Nephron progenitor cell (in vitro differentiated cells): ENCODE measurements at regions not wholly inside any gene's neighbourhood (a gene's known extent, or its start where the extent isn't known, plus 50 kb on each side); places are given as distances from the start of the nearest gene placed in this dataset.

Experiments
- DNase-seq: peaks from one replicate; pipeline ENCODE4 v3.0.0; 2021
- H3K27ac Mint-ChIP-seq: 2 replicates; pipeline ENCODE4 v1.8.0; 2021; ENCODE audit warnings: mild to moderate bottlenecking, moderate library complexity, mixed read lengths
- H3K27me3 Mint-ChIP-seq: 2 replicates; pipeline ENCODE4 v1.8.0; 2021; ENCODE audit warnings: mild to moderate bottlenecking, low read depth, mixed read lengths; ENCODE audit not compliant: poor library complexity
- H3K36me3 Mint-ChIP-seq: 2 replicates; pipeline ENCODE4 v1.8.0; 2021; ENCODE audit warnings: low read depth, mixed read lengths
- H3K4me1 Mint-ChIP-seq: 2 replicates; pipeline ENCODE4 v1.8.0; 2021; ENCODE audit warnings: mixed read lengths
- H3K4me3 Mint-ChIP-seq: 2 replicates; pipeline ENCODE4 v1.8.0; 2021; ENCODE audit warnings: mild to moderate bottlenecking, moderate library complexity, mixed read lengths
- H3K9me3 Mint-ChIP-seq: 2 replicates; pipeline ENCODE4 v1.8.0; 2021; ENCODE audit warnings: mild to moderate bottlenecking, moderate library complexity, mixed read lengths
- CTCF ChIP-seq: fragments of 200-600 bp; sonication (generic); IDR thresholded peaks from 2 replicates; pipeline ENCODE4 v1.5.0; 2021; ENCODE audit warnings: antibody characterized with exemption

GRCh38 chr14:101008196-101008595 is 104.7 kb upstream of the RTL1 start:
- Mint-ChIP-seq H3K4me1 (peaks cover 18% of the 10 kb centered on the region), H3K9me3 (peaks cover 23% of the 10 kb centered on the region), H3K27ac (no peak overlapping the region), H3K36me3 (peaks cover 7% of the 10 kb centered on the region), H3K27me3 (peaks cover 13% of the 10 kb centered on the region), H3K4me3 (no peak overlapping the region)
- no peak for TF ChIP-seq CTCF
- no peak for DNase-seq

GRCh38 chr14:101008631-101009336 is 105.3 kb upstream of the RTL1 start:
- peaks cover 13% of the 10 kb centered on the region for H3K27me3 Mint-ChIP-seq
- DNase-seq: no peak
- TF ChIP-seq CTCF: no peak
- no peak overlapping the region for H3K4me3 Mint-ChIP-seq
- H3K27ac Mint-ChIP-seq: no peak overlapping the region
- peaks cover 7% of the 10 kb centered on the region for H3K36me3 Mint-ChIP-seq
- H3K4me1 Mint-ChIP-seq: peaks cover 18% of the 10 kb centered on the region
- peaks cover 27% of the 10 kb centered on the region for H3K9me3 Mint-ChIP-seq

GRCh38 chr14:101009531-101009930 is 106.0 kb upstream of the RTL1 start:
- H3K4me3 Mint-ChIP-seq: no peak overlapping the region
- H3K36me3 Mint-ChIP-seq: peaks cover 7% of the 10 kb centered on the region
- peaks cover 29% of the 10 kb centered on the region for H3K9me3 Mint-ChIP-seq
- TF ChIP-seq CTCF: no peak
- H3K4me1 Mint-ChIP-seq: peaks cover 14% of the 10 kb centered on the region
- no peak overlapping the region for H3K27ac Mint-ChIP-seq
- peaks cover 10% of the 10 kb centered on the region for H3K27me3 Mint-ChIP-seq
- no peak for DNase-seq

GRCh38 chr14:101010293-101010692 is 106.8 kb upstream of the RTL1 start:
- H3K27me3 Mint-ChIP-seq: peaks cover 6% of the 10 kb centered on the region
- H3K27ac Mint-ChIP-seq: no peak overlapping the region
- TF ChIP-seq CTCF: no peak

GRCh38 chr14:101010835-101011234 is 107.3 kb upstream of the RTL1 start:
- H3K9me3 Mint-ChIP-seq: peaks cover 29% of the 10 kb centered on the region
- H3K36me3 Mint-ChIP-seq: peaks cover 7% of the 10 kb centered on the region
- peaks cover 4% of the 10 kb centered on the region for H3K27me3 Mint-ChIP-seq
- no peak overlapping the region for H3K27ac Mint-ChIP-seq
- no peak for DNase-seq
- no peak for TF ChIP-seq CTCF
- H3K4me3 Mint-ChIP-seq: no peak overlapping the region
- H3K4me1 Mint-ChIP-seq: peaks cover 3% of the 10 kb centered on the region

More at GRCh38 chr14:101010293-101010692, 106.8 kb upstream of the RTL1 start:
- Mint-ChIP-seq H3K4me1 (peaks cover 7% of the 10 kb centered on the region), H3K4me3 (no peak overlapping the region), H3K36me3 (peaks cover 7% of the 10 kb centered on the region), H3K9me3 (peaks cover 29% of the 10 kb centered on the region)
- no peak for DNase-seq

- no peak for DNase-seq
- no peak overlapping the region for H3K27ac Mint-ChIP-seq
- TF ChIP-seq CTCF: no peak
- peaks cover 5% of the 10 kb centered on the region for H3K36me3 Mint-ChIP-seq
- H3K27me3 Mint-ChIP-seq: peaks cover 7% of the 10 kb centered on the region
- peaks cover 30% of the 10 kb centered on the region for H3K9me3 Mint-ChIP-seq
- no peak overlapping the region for H3K4me3 Mint-ChIP-seq
- H3K4me1 Mint-ChIP-seq: no peaks in the 10 kb centered on the region
Measured at GRCh38 chr14:101017209-101017608, 113.7 kb upstream of the RTL1 start.
